GM12878 (cell line): ENCODE measurements at regions not wholly inside any gene's neighbourhood (a gene's known extent, or its start where the extent isn't known, plus 50 kb on each side); places are given as distances from the start of the nearest gene placed in this dataset.

Source experiments
- ATAC-seq: fragments of 200-7000 bp; cut with Tn5 transposase; 3 replicates; pipeline ENCODE4 v1.9.1; 2020; ENCODE audit warnings: mild to moderate bottlenecking, moderate library complexity
- BruUV-seq: library from RNA; stranded (reverse); fragments of 400-500 nt; replicated peaks from 2 replicates; lab custom pipeline; 2021; lab: Mats Ljungman, UMichigan
- CTCF ChIA-PET: fragments of 300-600 bp; sonication (Branson Sonifier 250); formaldehyde crosslinking; extraction: SDS; loops from one replicate; lab custom pipeline; 2021; ENCODE audit warnings: inconsistent platforms; lab: Yijun Ruan, JAX
- POLR2A ChIA-PET: fragments of 350-600 bp; formaldehyde crosslinking; extraction: SDS; loops from one replicate; lab custom pipeline; 2021; ENCODE audit warnings: inconsistent platforms; lab: Charles Lee
- RAD21 ChIA-PET: fragments of 300-600 bp; sonication (Branson Sonifier 250); formaldehyde crosslinking; loops from one replicate; lab custom pipeline; 2023; ENCODE audit warnings: antibody characterized with exemption; ENCODE audit not compliant: unreplicated experiment; lab: Charles Lee
- SMC1A ChIA-PET: fragments of 300-600 bp; sonication (Branson Sonifier 250); formaldehyde crosslinking; loops from one replicate; lab custom pipeline; 2023; ENCODE audit not compliant: unreplicated experiment, uncharacterized antibody; lab: Charles Lee
- DNase-seq: peaks from one replicate; pipeline ENCODE4 v3.0.0-alpha.2; 2011; ENCODE audit warnings: low read depth, low spot score
- FAIRE-seq: peaks from 3 replicates; lab custom pipeline; 2011; peaks lifted over from hg19 to GRCh38; lab: Jason Lieb, UNC
- H2AFZ ChIP-seq: 2 replicates; pipeline ENCODE4 v1.6.0; 2011; ENCODE audit warnings: low read depth, low read length, control low read depth; ENCODE audit not compliant: control insufficient read depth
- H3K27ac ChIP-seq: 2 replicates; pipeline ENCODE4 v1.5.1; 2011; ENCODE audit warnings: control low read depth; ENCODE audit not compliant: control insufficient read depth, insufficient read depth
- H3K27me3 ChIP-seq, 2 experiments: replicated peaks in 1 of 2; 2 replicates each; pipeline versions ENCODE4 v1.6.0 to v1.6.1; 2011; ENCODE audit warnings: low read length in 1 of 2; ENCODE audit not compliant: control insufficient read depth in 2 of 2, insufficient read depth in 2 of 2
- H3K36me3 ChIP-seq, 2 experiments: 2 replicates each; pipeline ENCODE4 v1.5.1; 2011; ENCODE audit warnings: low read length in 1 of 2; ENCODE audit not compliant: control insufficient read depth in 2 of 2, insufficient read depth in 2 of 2
- H3K4me1 ChIP-seq: 2 replicates; pipeline ENCODE4 v1.6.1; 2011; ENCODE audit warnings: mild to moderate bottlenecking, low read length, moderate library complexity, mixed read lengths; ENCODE audit not compliant: control insufficient read depth, insufficient read depth
- H3K4me2 ChIP-seq: 2 replicates; pipeline ENCODE4 v1.6.0; 2011; ENCODE audit warnings: control low read depth; ENCODE audit not compliant: control insufficient read depth, insufficient read depth
- H3K4me3 ChIP-seq: fragments of 200-600 bp; sonication (generic); 2 replicates; pipeline ENCODE4 v1.5.1; 2016
- H3K79me2 ChIP-seq: 2 replicates; pipeline ENCODE4 v1.6.0; 2011; ENCODE audit warnings: low read length; ENCODE audit not compliant: control insufficient read depth, insufficient read depth
- H3K9ac ChIP-seq: 2 replicates; pipeline ENCODE4 v1.8.0; 2011; ENCODE audit warnings: low read length, control low read depth, mixed read lengths; ENCODE audit not compliant: control insufficient read depth, insufficient read depth
- H3K9me3 ChIP-seq: replicated peaks from 3 replicates; pipeline ENCODE4 v1.5.1; 2011; ENCODE audit warnings: mild to moderate bottlenecking, low read length; ENCODE audit not compliant: control insufficient read depth, insufficient read depth
- H4K20me1 ChIP-seq: 2 replicates; pipeline ENCODE4 v1.6.0; 2011; ENCODE audit not compliant: control insufficient read depth, insufficient read depth
- BACH1 ChIP-seq: fragments of 450-650 bp; IDR thresholded peaks from 2 replicates; pipeline ENCODE4 v1.6.1; 2017; ENCODE audit warnings: mild to moderate bottlenecking, borderline replicate concordance
- E2F4 ChIP-seq: IDR thresholded peaks from 2 replicates; pipeline ENCODE4 v1.6.1; 2012; ENCODE audit warnings: low read depth, low read length, improper control_type of control experiment
- EP300 ChIP-seq, 2 experiments: fragments of 150-350 bp in 1 of 2; IDR thresholded peaks; 2 replicates each; pipeline ENCODE4 v1.6.1; 2011 to 2012; ENCODE audit warnings: low read depth in 2 of 2, low read length in 2 of 2, borderline replicate concordance in 1 of 2, improper control_type of control experiment in 1 of 2, inconsistent platforms in 1 of 2; ENCODE audit not compliant: control insufficient read depth in 1 of 2
- EZH2 ChIP-seq: IDR thresholded peaks from 2 replicates; pipeline ENCODE4 v1.6.1; 2012; ENCODE audit warnings: low read depth, mild to moderate bottlenecking, control low read depth, inconsistent platforms, low read length, borderline replicate concordance; ENCODE audit not compliant: control insufficient read depth
- FOS ChIP-seq: IDR thresholded peaks from 3 replicates; pipeline ENCODE4 v1.6.1; 2011; ENCODE audit warnings: borderline replicate concordance; ENCODE audit not compliant: insufficient read length; ENCODE audit errors: extremely low read depth
- GABPA ChIP-seq: IDR thresholded peaks from 2 replicates; pipeline ENCODE4 v1.6.1; 2014; ENCODE audit warnings: antibody characterized with exemption, low read depth, mild to moderate bottlenecking, inconsistent platforms
- HSF1 ChIP-seq: fragments of 150-350 bp; IDR thresholded peaks from 2 replicates; pipeline ENCODE4 v1.6.1; 2014; ENCODE audit warnings: mild to moderate bottlenecking, low read depth, low read length
- MTA3 ChIP-seq: IDR thresholded peaks from 2 replicates; pipeline ENCODE4 v1.6.1; 2012; ENCODE audit warnings: low read length, inconsistent platforms, borderline replicate concordance
- NR2F1 ChIP-seq: fragments of 450-650 bp; conservative IDR thresholded peaks from 2 replicates; pipeline ENCODE4 v1.6.1; 2017; ENCODE audit warnings: mild to moderate bottlenecking
- PAX8 ChIP-seq: fragments of 450-650 bp; IDR thresholded peaks from 2 replicates; pipeline ENCODE4 v1.6.1; 2017; ENCODE audit warnings: mild to moderate bottlenecking, moderate library complexity
- PML ChIP-seq: IDR thresholded peaks from 2 replicates; pipeline ENCODE4 v1.6.1; 2012; ENCODE audit warnings: low read length, inconsistent platforms
- RCOR1 ChIP-seq: conservative IDR thresholded peaks from 2 replicates; pipeline ENCODE4 v1.6.1; 2012; ENCODE audit warnings: low read depth, low read length, improper control_type of control experiment
- SMARCA5 ChIP-seq: fragments of 450-650 bp; IDR thresholded peaks from 2 replicates; pipeline ENCODE4 v1.6.1; 2017; ENCODE audit warnings: mild to moderate bottlenecking
- SP1 ChIP-seq: IDR thresholded peaks from one replicate; pipeline ENCODE4 v1.6.1; 2011; ENCODE audit warnings: low read depth, low read length
- YBX1 ChIP-seq: fragments of 450-650 bp; IDR thresholded peaks from 2 replicates; pipeline ENCODE4 v1.6.1; 2016; ENCODE audit warnings: antibody characterized with exemption
- ZBED1 ChIP-seq: IDR thresholded peaks from 2 replicates; pipeline ENCODE4 v1.6.1; 2016; ENCODE audit warnings: borderline replicate concordance
- ZNF207 ChIP-seq: fragments of 450-650 bp; IDR thresholded peaks from 2 replicates; pipeline ENCODE4 v1.6.1; 2014; ENCODE audit warnings: antibody characterized with exemption, mild to moderate bottlenecking, borderline replicate concordance
- WGBS: methylation state at CpG from one replicate; pipeline ENCODE4 v1.1.6; 2016; ENCODE audit warnings: low lambda C conversion rate; ENCODE audit not compliant: insufficient replicate concordance, insufficient coverage; ENCODE audit errors: missing lambda C conversion rate; 5-methylcytosine and 5-hydroxymethylcytosine counted together
- in situ Hi-C: fragments of 300-500 bp; cut with MboI; formaldehyde crosslinking; loops from 9 replicates; pipeline ENCODE4 v1.14.3; 2018; ENCODE audit warnings: mixed read lengths
- intact Hi-C: fragments of 100-400 bp; cut with micrococcal nuclease; formaldehyde crosslinking; loops from one replicate; pipeline ENCODE4 v1.14.2; 2022; ENCODE audit not compliant: unreplicated experiment

- CTCF ChIA-PET, result no interaction called here
- Histone ChIP-seq H3K79me2 (peaks cover 14% of the 10 kb centered on the region), H4K20me1 (no peaks in the 10 kb centered on the region), H3K4me3 (no peak overlapping the region), H3K4me1 (no peaks in the 10 kb centered on the region), H3K36me3 (no peaks in the 10 kb centered on the region; a peak in 1 of 4 replicates), H3K27ac (no peak overlapping the region), H3K9ac (no peak overlapping the region), H3K4me2 (no peak overlapping the region), H3K27me3 (no peaks in the 10 kb centered on the region), H3K9me3 (no peaks in the 10 kb centered on the region), H2AFZ (no peak overlapping the region)
- in situ Hi-C loops (loop anchor here (25.0 kb wide), 1 partner anchor 669 kb away; no protein-coding TSS in a partner anchor), intact Hi-C loops (no loop called here)
- ATAC-seq (no peak), FAIRE-seq (no peak), DNase-seq (no peak)
- no CpG with 5 or more reads among the region's 29 CpGs for WGBS
- BruUV-seq, result no TSS peak
- POLR2A ChIA-PET, result no interaction called here
- no peak for TF ChIP-seq SMARCA5
- no peak for TF ChIP-seq ZNF207
- TF ChIP-seq HSF1, result no peak
- no peak for TF ChIP-seq PAX8
- TF ChIP-seq E2F4, result no peak
- no peak for TF ChIP-seq SP1
- TF ChIP-seq PML, result no peak
- no peak for TF ChIP-seq NR2F1
- no peak for TF ChIP-seq BACH1
- no peak for TF ChIP-seq RCOR1
- no peak for TF ChIP-seq EP300 (IDR thresholded peaks at IDR 0.05; ENCODE audit: borderline replicate concordance in 1 of 2, control insufficient read depth in 1 of 2, low read depth in 2 of 2, low read length in 2 of 2)
- no peak for TF ChIP-seq YBX1
- TF ChIP-seq ZBED1, result no peak
- TF ChIP-seq MTA3, result no peak
- TF ChIP-seq EZH2, result no peak
- no peak for TF ChIP-seq GABPA
- no peak for TF ChIP-seq FOS
- RAD21 ChIA-PET, result no interaction called here
- SMC1A ChIA-PET, result no interaction called here
These were observed 341.7 kb downstream of the TMEM121 start for GRCh38 chr14:105867961-105868599.
